Erythroblast (primary cell): ENCODE measurements at regions not wholly inside any gene's neighbourhood (a gene's known extent, or its start where the extent isn't known, plus 50 kb on each side); places are given as distances from the start of the nearest gene placed in this dataset.

Experiments
- DNase-seq, 2 experiments: peaks; one replicate each; lab custom pipeline; 2025; lab: John Stamatoyannopoulos, UW
- GATA1 ChIP-seq: IDR thresholded peaks from 2 replicates; pipeline ENCODE4 v1.6.1; 2011; ENCODE audit warnings: low read depth, mild to moderate bottlenecking, control low read depth, low read length, moderate library complexity
- POLR2A ChIP-seq: IDR thresholded peaks from 2 replicates; pipeline ENCODE4 v1.6.1; 2011; ENCODE audit warnings: mild to moderate bottlenecking, low read length

DNA sequence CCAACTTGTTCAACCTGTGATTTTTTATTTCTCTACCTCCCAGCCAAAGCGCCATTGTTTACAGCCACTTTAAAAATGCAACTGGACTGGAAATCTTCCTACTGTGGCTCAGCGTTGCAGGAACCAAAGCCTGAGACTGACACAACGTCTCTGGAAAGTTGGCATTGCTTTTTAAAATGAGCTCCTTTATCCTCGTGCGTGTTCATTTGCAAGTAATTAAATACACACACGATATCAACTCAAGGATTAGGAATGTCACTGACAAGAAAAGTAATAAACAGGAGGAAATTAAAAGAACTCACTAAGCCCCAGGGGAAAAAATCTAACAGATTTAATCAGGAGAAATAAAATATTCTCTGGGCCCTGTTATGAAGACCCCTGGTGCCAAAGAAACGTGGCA is 184.6 kb upstream of the IRS2 start:
- no peak for TF ChIP-seq POLR2A
- no peak for TF ChIP-seq GATA1
- DNase-seq = no peak

DNA sequence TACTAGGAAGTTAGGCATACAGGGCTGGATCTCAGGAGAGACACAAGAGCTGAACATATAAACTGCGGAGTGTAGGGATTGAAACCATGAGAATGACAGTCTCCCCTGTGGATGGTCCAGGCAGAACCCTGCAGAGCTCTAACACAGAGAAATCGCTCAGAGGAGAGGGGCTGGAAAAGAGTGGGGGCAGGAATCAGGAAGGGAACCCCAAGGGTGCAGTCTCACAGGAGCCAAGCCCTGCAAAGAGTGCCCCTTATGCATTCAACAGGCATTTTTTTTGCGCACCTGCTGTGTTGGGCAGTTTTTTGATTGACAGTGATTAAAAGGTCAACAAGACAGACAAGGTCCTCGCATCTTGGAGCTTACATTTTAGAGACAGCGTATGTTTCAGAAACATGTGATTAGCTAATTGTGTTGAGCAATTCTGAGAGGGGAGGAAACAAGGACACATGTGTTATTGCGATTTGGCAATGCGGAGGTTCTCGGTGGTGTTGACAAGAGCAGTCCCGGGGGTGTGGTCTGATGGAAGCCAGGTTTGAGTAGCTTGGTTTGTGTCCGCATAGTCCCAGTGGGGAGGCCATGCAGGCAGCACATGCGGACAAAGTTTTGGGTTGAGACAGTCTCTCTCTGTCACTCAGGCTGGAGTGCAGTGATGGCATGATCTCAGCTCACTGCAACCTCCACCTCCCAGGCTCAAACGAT is 182.6 kb upstream of the IRS2 start:
- TF ChIP-seq GATA1 = no peak
- TF ChIP-seq POLR2A = no peak
- DNase-seq = no peak

DNA sequence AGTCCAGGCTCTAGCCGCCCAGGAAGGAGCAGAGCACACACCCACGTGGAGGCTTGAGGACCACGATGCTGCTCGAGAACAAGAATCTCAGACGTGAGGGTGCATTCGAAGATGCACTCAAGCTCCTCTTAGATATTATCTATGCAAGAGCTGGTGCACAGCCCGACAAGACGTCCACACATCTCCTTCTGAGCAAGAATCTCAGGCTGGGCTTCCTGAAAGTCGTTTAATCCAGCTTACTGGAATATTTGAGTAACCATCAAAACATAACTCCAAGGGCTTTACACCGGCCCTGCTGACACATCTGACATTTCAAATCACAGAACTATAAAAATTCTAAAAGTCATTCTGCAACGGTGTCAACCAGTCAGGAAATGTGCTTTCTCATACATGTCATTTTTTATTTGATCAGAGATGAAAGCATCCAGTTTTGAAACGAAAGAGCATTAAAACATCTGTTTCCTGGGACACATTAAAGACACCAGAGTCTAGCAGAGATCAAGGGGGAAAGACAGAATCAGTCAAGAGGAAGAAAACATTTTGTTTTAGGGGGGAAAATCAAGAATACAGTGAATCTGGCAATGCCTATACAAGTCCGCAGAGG is 177.7 kb upstream of the IRS2 start:
- no peak for DNase-seq
- TF ChIP-seq POLR2A = no peak
- TF ChIP-seq GATA1 = no peak

DNA sequence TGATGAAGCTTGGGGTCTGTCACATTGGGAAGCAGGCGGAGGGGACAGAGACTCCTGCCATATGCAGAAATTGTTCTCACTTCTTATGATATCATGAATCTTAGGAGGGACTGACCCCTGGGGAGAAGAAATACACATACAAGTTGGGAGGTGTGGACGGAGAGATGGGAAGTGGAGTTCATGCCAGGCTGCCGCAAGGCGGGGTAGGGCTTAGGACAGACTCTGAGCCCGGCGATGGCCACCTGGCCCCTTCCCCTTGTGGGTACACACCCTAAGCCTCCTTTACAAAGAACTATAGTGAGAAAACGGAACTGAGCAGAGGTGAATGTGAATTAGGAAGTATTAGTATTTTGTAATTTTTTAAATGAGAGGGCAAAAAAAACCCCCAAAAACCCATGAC is 177.0 kb upstream of the IRS2 start:
- TF ChIP-seq POLR2A (no peak), GATA1 (no peak)
- no peak for DNase-seq

DNA sequence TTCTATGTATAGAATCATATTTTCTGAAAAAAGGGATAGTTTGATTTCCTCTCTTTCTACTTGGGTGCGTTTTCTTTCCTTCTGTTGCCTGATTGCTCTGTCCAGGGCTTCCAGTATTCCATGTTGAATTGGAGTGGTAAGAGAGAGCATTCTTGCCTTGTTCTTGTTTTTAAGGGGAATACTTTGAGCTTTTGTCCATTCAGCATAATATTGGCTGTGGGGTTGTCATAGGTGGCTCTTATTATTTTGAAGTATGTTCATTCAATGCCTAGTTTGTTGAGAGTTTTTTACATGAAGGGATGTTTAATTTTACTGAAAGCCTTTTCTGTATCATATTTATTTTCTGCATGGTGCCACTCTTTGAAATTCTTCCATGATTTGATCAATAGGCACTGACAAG is 173.5 kb upstream of the IRS2 start:
- no peak for TF ChIP-seq POLR2A
- no peak for TF ChIP-seq GATA1
- DNase-seq = no peak

DNA sequence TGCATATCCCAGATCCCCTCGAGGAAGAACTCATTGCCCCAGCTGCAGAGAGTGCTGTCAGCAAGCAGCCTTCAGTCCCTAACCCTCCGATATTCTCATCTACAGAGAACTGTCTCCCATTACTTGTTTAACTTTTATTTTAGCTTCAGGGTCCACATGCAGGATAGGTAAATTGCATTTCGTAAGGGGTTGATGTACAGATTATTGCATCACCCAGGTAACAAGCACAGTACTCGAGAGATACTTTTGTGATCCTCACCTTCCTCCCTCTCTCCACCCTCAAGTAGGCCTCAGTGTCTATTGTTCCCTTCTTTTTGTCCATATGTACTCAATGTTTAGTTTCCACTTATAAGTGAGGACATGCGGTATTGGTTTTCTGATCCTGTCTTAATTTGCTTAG is 171.5 kb upstream of the IRS2 start:
- DNase-seq = no peak
- TF ChIP-seq POLR2A (no peak), GATA1 (no peak)

DNA sequence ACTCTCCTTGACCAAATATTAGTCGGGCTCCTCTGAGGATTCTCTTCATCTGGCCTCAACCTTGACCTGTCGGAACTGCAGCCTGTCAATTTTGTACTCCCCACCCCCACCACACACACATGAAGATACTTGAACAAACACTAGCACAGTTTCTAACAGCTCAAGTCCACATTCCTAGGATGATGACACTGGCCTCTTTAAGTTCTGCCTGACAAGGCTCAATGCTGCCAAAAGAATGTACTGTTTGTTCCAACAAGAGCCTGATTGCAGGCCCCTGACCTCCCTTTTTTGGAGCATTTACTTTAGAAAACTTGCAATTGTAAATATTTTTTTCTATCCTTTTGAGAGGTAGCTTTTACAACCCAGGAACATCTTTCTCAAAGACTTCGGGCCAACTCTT is 169.2 kb upstream of the IRS2 start:
- DNase-seq = no peak
- no peak for TF ChIP-seq GATA1
- no peak for TF ChIP-seq POLR2A

DNA sequence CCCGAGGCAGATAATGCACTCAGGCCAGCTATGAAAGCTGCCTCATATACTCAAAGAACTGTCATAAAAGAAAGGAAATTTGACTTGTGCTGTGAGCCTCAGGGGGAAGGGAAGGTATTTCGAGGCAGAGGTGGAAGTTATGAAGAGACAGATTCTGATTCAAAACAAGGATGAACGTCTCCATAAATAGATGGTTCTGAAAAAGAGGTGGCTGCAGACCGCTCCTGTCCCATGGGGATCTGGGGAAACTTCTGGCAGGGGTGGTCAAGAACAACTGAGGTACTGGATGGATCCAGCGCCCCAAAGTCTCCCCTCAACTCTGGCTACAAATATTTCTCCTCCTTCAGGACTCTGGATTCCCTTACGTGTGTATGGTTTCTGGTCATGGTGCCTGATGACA is 168.1 kb upstream of the IRS2 start:
- no peak for DNase-seq
- TF ChIP-seq POLR2A (no peak), GATA1 (no peak)

DNA sequence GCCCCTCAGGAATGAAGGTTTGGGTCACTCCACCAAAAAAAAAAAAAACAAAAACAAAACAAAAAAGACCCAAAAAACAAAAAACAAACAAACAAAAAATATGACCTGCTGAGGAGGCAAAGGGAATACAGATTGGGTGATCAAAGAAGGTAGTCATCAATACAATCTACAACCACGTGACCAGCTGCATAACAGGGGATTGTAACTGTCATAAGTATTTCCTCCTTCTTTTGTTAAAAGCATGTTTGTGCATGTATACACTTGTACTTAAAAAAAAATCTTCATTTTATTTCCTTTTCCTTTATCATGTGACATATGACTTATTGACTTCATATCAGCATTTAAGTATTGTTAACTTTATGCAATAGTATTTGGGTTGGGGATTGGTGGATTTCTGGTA is 165.1 kb upstream of the IRS2 start:
- no peak for DNase-seq
- TF ChIP-seq POLR2A (no peak), GATA1 (no peak)

DNA sequence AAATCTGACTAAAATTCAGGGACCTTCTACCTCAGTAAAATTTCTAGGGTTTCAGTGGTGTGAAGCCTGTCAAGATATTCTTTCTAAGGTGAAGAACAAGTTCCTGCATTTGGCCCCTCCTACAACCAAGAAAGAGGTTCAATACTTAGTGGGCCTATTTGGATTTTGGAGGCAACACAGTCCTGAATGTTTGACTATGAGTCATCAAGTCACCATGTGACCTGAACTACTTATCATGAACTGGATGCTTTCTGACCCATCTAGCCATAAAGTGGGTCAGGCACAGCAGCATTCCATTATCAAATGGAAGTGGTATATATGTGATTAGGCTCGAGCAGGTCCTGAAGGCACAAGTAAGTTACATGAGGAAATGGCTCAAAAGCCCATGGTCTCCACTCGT is 163.0 kb upstream of the IRS2 start:
- no peak for TF ChIP-seq POLR2A
- no peak for TF ChIP-seq GATA1
- no peak for DNase-seq

DNA sequence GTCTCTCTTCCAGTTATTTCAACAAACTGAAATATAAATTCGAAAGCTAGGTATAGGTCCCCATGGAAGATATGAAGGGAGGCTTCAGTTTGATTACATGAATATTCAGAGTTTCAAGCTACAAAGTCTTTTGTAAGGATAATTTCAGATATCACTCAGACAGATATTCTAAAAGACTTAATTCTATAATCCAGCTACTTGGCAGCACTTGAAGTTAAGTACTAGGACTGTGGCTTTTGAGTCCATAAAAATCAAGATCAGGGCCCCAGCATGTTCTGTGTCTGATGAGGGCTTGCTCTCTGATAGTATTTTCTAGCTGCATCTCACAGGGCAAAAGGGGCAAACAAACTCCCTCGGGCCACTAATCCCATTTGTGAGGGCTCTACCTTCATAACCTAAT is 160.6 kb upstream of the IRS2 start:
- DNase-seq = no peak
- TF ChIP-seq POLR2A (no peak), GATA1 (no peak)

DNA sequence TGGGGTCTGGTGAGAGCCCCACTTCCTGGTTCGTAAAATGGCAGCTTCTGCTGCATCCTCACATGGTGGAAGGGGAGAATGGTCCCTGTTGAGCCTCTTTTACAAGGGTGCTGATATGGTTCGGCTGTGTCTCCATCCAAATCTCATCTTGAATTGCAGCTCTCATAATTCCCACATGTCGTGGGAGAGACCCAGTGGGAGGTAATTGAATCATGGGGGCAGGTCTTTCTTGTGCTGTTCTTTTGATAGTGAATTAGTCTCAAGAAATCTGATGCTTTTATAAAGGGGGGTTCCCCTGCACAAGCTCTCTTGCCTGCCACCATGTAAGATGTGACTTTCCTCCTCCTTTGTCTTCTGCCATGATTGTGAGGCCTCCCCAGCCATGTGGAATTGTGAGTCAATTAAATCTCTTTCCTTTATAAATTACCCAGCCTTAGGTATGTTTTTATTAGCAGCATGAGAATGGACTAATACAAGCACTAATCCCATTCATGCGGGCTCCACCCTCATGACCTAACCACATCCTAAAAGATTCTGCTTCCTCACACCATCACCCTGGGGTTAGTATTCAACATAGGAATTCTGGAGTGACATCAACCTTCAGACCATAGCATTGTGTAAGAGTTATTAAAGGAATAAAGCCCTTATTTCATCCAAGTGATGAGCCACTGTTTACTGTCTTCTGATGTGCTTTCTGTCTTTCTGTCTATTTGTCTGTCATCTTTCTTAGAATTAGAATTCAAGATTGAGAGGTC is 159.0 kb upstream of the IRS2 start:
- TF ChIP-seq GATA1 = no peak
- no peak for TF ChIP-seq POLR2A
- DNase-seq = no peak

DNA sequence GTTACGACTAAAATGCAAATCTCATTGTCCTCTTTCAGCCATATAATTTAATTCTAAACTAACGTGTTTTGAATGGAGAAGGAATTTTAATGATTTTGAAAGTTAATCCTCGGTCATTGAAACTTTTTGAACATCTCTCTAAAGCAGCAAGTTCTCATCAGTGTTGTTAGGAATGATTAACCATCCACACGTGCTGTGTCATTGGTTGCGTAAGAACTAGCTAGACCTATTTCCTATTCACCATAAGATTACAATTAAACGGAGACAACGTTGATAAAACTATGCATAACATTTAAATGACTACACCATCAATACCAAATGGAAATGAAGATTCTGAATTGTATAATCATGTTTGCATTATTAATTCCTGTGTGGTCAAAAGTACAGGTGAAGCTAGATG is 155.6 kb upstream of the IRS2 start:
- no peak for DNase-seq
- TF ChIP-seq GATA1 = no peak
- no peak for TF ChIP-seq POLR2A

DNA sequence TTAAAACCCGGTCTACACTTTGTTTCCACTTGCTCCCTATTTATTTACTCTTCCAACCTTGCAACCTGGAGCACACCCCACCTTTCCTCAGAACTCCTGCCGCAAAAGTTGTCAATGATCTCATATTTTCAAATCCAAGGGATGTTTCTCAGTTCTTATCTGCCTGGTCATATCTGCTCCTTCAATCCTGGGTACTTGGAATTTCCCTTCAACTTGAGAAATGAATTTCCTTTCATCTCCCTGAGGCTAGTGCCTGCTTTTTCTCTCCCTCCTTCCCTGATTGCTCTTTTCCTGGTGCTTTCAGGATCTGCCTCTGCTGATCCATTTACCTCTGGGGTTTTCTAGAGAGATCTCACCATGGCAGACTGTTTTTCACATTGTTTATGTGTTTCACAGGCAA is 154.8 kb upstream of the IRS2 start:
- no peak for DNase-seq
- TF ChIP-seq POLR2A (no peak), GATA1 (no peak)
